A549 (cell line): ENCODE measurements at regions not wholly inside any gene's neighbourhood (a gene's known extent, or its start where the extent isn't known, plus 50 kb on each side); places are given as distances from the start of the nearest gene placed in this dataset.
"Not testable (repeated sequence)": the region's sequence is repeated elsewhere in the genome, so short reads cannot be mapped to it uniquely, and the experiment has no call there.

Experiments used
- ATAC-seq, 2 experiments: fragments of 200-7000 bp in 1 of 2; fragments of >200 bp in 1 of 2; cut with Nextera tagmentation in 1 of 2; cut with Tn5 transposase in 1 of 2; 3 replicates each; pipeline versions ENCODE4 v1.8.0 to v1.9.1; 2018 to 2020; ENCODE audit warnings: mild to moderate bottlenecking in 1 of 2, moderate library complexity in 1 of 2
- CTCF ChIA-PET: fragments of 300-600 bp; sonication (Branson Sonifier 250); formaldehyde crosslinking; extraction: SDS; loops from one replicate; lab custom pipeline; 2021; ENCODE audit warnings: antibody characterized with exemption, inconsistent platforms; lab: Yijun Ruan, JAX
- POLR2A ChIA-PET: fragments of 350-600 bp; formaldehyde crosslinking; extraction: SDS; loops from one replicate; lab custom pipeline; 2021; ENCODE audit warnings: antibody characterized with exemption, inconsistent platforms; lab: Yijun Ruan, JAX
- DNase-seq, 2 experiments: peaks; one replicate each; pipeline versions ENCODE4 v3.0.0 to v3.0.0-alpha.2; 2011 to 2016; ENCODE audit warnings: low read depth in 1 of 2, low spot score in 1 of 2
- FAIRE-seq: peaks from 2 replicates; lab custom pipeline; 2011; peaks lifted over from hg19 to GRCh38; lab: Jason Lieb, UNC
- H3K27ac ChIP-seq, 2 experiments: fragments of >200 bp; sonication (Bioruptor Twin); formaldehyde crosslinking; 3 replicates each; pipeline ENCODE4 v1.5.1; 2016 to 2017
- H3K4me1 ChIP-seq: fragments of >200 bp; sonication (Bioruptor Twin); formaldehyde crosslinking; 3 replicates; pipeline ENCODE4 v1.6.1; 2016
- H3K4me2 ChIP-seq: fragments of >200 bp; sonication (Bioruptor Twin); formaldehyde crosslinking; 3 replicates; pipeline ENCODE4 v1.6.1; 2016
- H3K4me3 ChIP-seq: fragments of >200 bp; sonication (Bioruptor Twin); formaldehyde crosslinking; 3 replicates; pipeline ENCODE4 v1.5.1; 2016
- H3K9me3 ChIP-seq: fragments of >200 bp; sonication (Bioruptor Twin); formaldehyde crosslinking; 3 replicates; pipeline ENCODE4 v1.6.1; 2016
- ATOH8 ChIP-seq: fragments of 250-450 bp; sonication (Bioruptor Pico); IDR thresholded peaks from 2 replicates; pipeline ENCODE4 v1.5.0; 2020; ENCODE audit warnings: low read depth, mild to moderate bottlenecking, moderate library complexity
- BCL3 ChIP-seq: fragments of >200 bp; sonication (Bioruptor Twin); formaldehyde crosslinking; IDR thresholded peaks from 3 replicates; pipeline ENCODE4 v1.6.1; 2016
- CBX8 ChIP-seq: fragments of 200-600 bp; sonication (generic); IDR thresholded peaks from 2 replicates; pipeline ENCODE4 v1.6.1; 2016
- CHD2 ChIP-seq: fragments of 150-350 bp; IDR thresholded peaks from 2 replicates; pipeline ENCODE4 v1.6.1; 2014; ENCODE audit warnings: low read length; ENCODE audit not compliant: partially characterized antibody
- E2F6 ChIP-seq: IDR thresholded peaks from 2 replicates; pipeline ENCODE4 v1.6.1; 2012; ENCODE audit warnings: low read depth, borderline replicate concordance
- EHF ChIP-seq: fragments of 250-450 bp; sonication (Bioruptor Pico); IDR thresholded peaks from 2 replicates; pipeline ENCODE4 v1.5.0; 2020; ENCODE audit warnings: mild to moderate bottlenecking
- EHMT2 ChIP-seq: fragments of 200-600 bp; sonication (generic); IDR thresholded peaks from 2 replicates; pipeline ENCODE4 v1.6.1; 2016; ENCODE audit warnings: antibody characterized with exemption, low read depth, mild to moderate bottlenecking, moderate library complexity
- ESRRA ChIP-seq: fragments of 150-350 bp; IDR thresholded peaks from 2 replicates; pipeline ENCODE4 v1.6.1; 2014; ENCODE audit warnings: mild to moderate bottlenecking, low read length, borderline replicate concordance
- HDAC2 ChIP-seq: fragments of 200-600 bp; sonication (generic); IDR thresholded peaks from 2 replicates; pipeline ENCODE4 v1.6.1; 2016
- HES2 ChIP-seq: fragments of >200 bp; sonication (Bioruptor Twin); formaldehyde crosslinking; IDR thresholded peaks from 2 replicates; pipeline ENCODE4 v1.6.1; 2016
- HMGXB4 ChIP-seq: fragments of 250-450 bp; sonication (Bioruptor Pico); IDR thresholded peaks from 2 replicates; pipeline ENCODE4 v1.5.0; 2021; ENCODE audit warnings: mild to moderate bottlenecking, moderate library complexity, borderline replicate concordance
- HOXA7 ChIP-seq: fragments of 250-450 bp; sonication (Bioruptor Pico); IDR thresholded peaks from 2 replicates; pipeline ENCODE4 v1.5.0; 2020; ENCODE audit warnings: mild to moderate bottlenecking, moderate library complexity
- HOXB13 ChIP-seq: fragments of 250-450 bp; sonication (Bioruptor Pico); IDR thresholded peaks from 2 replicates; pipeline ENCODE4 v1.5.0; 2020; ENCODE audit warnings: low read depth, mild to moderate bottlenecking, moderate library complexity
- JUN ChIP-seq, 2 experiments: fragments of >200 bp; sonication (Bioruptor Twin); formaldehyde crosslinking; IDR thresholded peaks; 2 replicates in 1 of 2; 3 replicates in 1 of 2; pipeline ENCODE4 v1.6.1; 2016 to 2017
- JUNB ChIP-seq: fragments of >200 bp; sonication (Bioruptor Twin); formaldehyde crosslinking; IDR thresholded peaks from 2 replicates; pipeline ENCODE4 v1.6.1; 2016
- KDM1A ChIP-seq: fragments of 200-600 bp; sonication (generic); IDR thresholded peaks from 2 replicates; pipeline ENCODE4 v1.6.1; 2016; ENCODE audit warnings: low read depth, mild to moderate bottlenecking
- KDM5A ChIP-seq: fragments of 200-600 bp; sonication (generic); IDR thresholded peaks from 2 replicates; pipeline ENCODE4 v1.6.1; 2016; ENCODE audit warnings: antibody characterized with exemption, mild to moderate bottlenecking
- MAFK ChIP-seq: fragments of 450-650 bp; IDR thresholded peaks from 2 replicates; pipeline ENCODE4 v1.6.1; 2014; ENCODE audit not compliant: partially characterized antibody
- MAX ChIP-seq: IDR thresholded peaks from 2 replicates; pipeline ENCODE4 v1.6.1; 2012
- PBX3 ChIP-seq: IDR thresholded peaks from 2 replicates; pipeline ENCODE4 v1.6.1; 2012
- RAD21 ChIP-seq, 2 experiments: fragments of >200 bp in 1 of 2; sonication (Bioruptor Twin) in 1 of 2; formaldehyde crosslinking in 1 of 2; IDR thresholded peaks in 1 of 2; conservative IDR thresholded peaks in 1 of 2; 2 replicates in 1 of 2; 3 replicates in 1 of 2; pipeline ENCODE4 v1.6.1; 2012 to 2018; ENCODE audit warnings: inconsistent platforms in 1 of 2
- RARB ChIP-seq: fragments of 250-450 bp; sonication (Bioruptor Pico); IDR thresholded peaks from 2 replicates; pipeline ENCODE4 v1.8.0; 2021; ENCODE audit warnings: mild to moderate bottlenecking, moderate library complexity
- RCOR1 ChIP-seq: fragments of 150-350 bp; IDR thresholded peaks from 2 replicates; pipeline ENCODE4 v1.6.1; 2014; ENCODE audit warnings: antibody characterized with exemption, low read length, low read depth
- TP53 ChIP-seq: fragments of 250-450 bp; sonication (Bioruptor Pico); IDR thresholded peaks from 2 replicates; pipeline ENCODE4 v1.5.0; 2021; ENCODE audit warnings: mild to moderate bottlenecking, moderate library complexity
- ZFP36 ChIP-seq: fragments of 450-650 bp; IDR thresholded peaks from 2 replicates; pipeline ENCODE4 v1.6.1; 2014; ENCODE audit warnings: borderline replicate concordance; ENCODE audit not compliant: partially characterized antibody
- WGBS: methylation state at CpG from one replicate; pipeline ENCODE4 v1.1.6; 2017; ENCODE audit errors: missing lambda C conversion rate; 5-methylcytosine and 5-hydroxymethylcytosine counted together

GRCh38 chr5:101717721-101718120, 578.4 kb downstream of the SLCO4C1 start:
- H3K4me3 ChIP-seq: no peak overlapping the region
- no peak for FAIRE-seq
- TF ChIP-seq MAFK (no peak), BCL3 (no peak)
- TF ChIP-seq, all 56 proteins: peak for 0
- no peak for ATAC-seq
- 77% methylated on average over 1 of the region's 1 CpG for WGBS
- Histone ChIP-seq H3K4me1 (no peaks in the 10 kb centered on the region), H3K27ac (no peak overlapping the region), H3K9me3 (no peaks in the 10 kb centered on the region), H3K4me2 (no peak overlapping the region)
- no peak for DNase-seq
- POLR2A ChIA-PET: no interaction called here
- CTCF ChIA-PET: no interaction called here

GRCh38 chr5:101716941-101717340, 579.1 kb downstream of the SLCO4C1 start:
- no peak overlapping the region for H3K27ac ChIP-seq
- no peaks in the 10 kb centered on the region for H3K4me1 ChIP-seq
- WGBS: 64% methylated on average over 1 of the region's 1 CpG
- no peak overlapping the region for H3K4me2 ChIP-seq
- DNase-seq (no peak), ATAC-seq (no peak), FAIRE-seq (no peak)
- ChIA-PET CTCF (no interaction called here), POLR2A (no interaction called here)
- TF ChIP-seq E2F6 (no peak), MAX (no peak), ATOH8 (CRISPR knock-in tag) (no peak), RARB (CRISPR knock-in tag) (no peak), HMGXB4 (CRISPR knock-in tag) (no peak), RCOR1 (no peak), EHF (CRISPR knock-in tag) (no peak), KDM1A (no peak), HOXA7 (no peak), JUN (IDR thresholded peaks at IDR 0.05) (no peak), MAFK (no peak), PBX3 (no peak)
- H3K4me3 ChIP-seq: no peak overlapping the region
- H3K9me3 ChIP-seq: no peaks in the 10 kb centered on the region

- DNase-seq, ATAC-seq, H3K9me3 ChIP-seq, H3K4me2 ChIP-seq, POLR2A ChIA-PET, H3K4me3 ChIP-seq, FAIRE-seq, H3K4me1 ChIP-seq, H3K27ac ChIP-seq, CTCF ChIA-PET: not testable (repeated sequence)
- WGBS: 44% methylated on average over 4 of the region's 5 CpGs
Measured at GRCh38 chr5:101715790-101716189, 580.3 kb downstream of the SLCO4C1 start.

- H3K4me1 ChIP-seq: no peaks in the 10 kb centered on the region
- ATAC-seq: no peak
- no peaks in the 10 kb centered on the region for H3K9me3 ChIP-seq
- H3K4me3 ChIP-seq: no peak overlapping the region
- ChIA-PET POLR2A (no interaction called here), CTCF (no interaction called here)
- H3K27ac ChIP-seq: no peak overlapping the region
- FAIRE-seq: no peak
- no peak overlapping the region for H3K4me2 ChIP-seq
- no peak for DNase-seq
- no peak for TF ChIP-seq CBX8
- no peak for TF ChIP-seq EHF (CRISPR knock-in tag)
- TF ChIP-seq KDM5A: no peak
- no peak for TF ChIP-seq ZFP36
- TF ChIP-seq EHMT2: no peak
- no peak for TF ChIP-seq HES2
- TF ChIP-seq PBX3: no peak
- TF ChIP-seq TP53 (CRISPR knock-in tag): no peak
- TF ChIP-seq HDAC2: no peak
- TF ChIP-seq ESRRA: no peak
- TF ChIP-seq JUNB: no peak
- no peak for TF ChIP-seq RAD21 (conservative IDR thresholded peaks at IDR 0.05 in 1 of 2, IDR thresholded peaks at IDR 0.05 in 1 of 2)
- no peak for TF ChIP-seq HOXB13 (CRISPR knock-in tag)
- TF ChIP-seq CHD2: no peak
Measured at GRCh38 chr5:101689306-101689705, 606.8 kb downstream of the SLCO4C1 start.
